ENCODE measurements at regions not wholly inside any gene's neighbourhood (a gene's known extent, or its start where the extent isn't known, plus 50 kb on each side); places are given as distances from the start of the nearest gene placed in this dataset.

DNA sequence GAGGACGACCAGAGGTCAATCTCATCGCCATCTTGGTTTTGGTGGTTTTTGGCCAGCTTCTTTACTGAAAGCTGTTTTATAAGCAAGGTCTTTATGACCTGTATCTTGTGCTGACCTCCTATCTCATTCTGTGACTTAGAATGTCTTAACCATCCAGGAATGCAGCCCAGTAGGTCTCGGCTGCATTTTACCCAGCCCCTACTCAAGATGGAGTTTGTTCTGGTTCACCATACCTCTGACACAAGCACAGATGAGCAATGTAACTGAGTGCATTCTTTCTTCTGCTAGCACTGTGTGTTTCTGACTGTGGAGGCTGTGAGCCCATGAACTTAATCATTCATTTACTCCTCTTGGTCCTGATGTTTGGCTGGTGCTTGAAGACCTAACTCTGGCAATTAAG, 794.5 kb upstream of the CELF2 start:
- DNase-seq (ENCODE audit: low read depth), result no peak
- no peak overlapping the region for H3K4me3 ChIP-seq (replicated peaks; ENCODE audit: low read depth, low read length)
- TF ChIP-seq, protein P1, sequence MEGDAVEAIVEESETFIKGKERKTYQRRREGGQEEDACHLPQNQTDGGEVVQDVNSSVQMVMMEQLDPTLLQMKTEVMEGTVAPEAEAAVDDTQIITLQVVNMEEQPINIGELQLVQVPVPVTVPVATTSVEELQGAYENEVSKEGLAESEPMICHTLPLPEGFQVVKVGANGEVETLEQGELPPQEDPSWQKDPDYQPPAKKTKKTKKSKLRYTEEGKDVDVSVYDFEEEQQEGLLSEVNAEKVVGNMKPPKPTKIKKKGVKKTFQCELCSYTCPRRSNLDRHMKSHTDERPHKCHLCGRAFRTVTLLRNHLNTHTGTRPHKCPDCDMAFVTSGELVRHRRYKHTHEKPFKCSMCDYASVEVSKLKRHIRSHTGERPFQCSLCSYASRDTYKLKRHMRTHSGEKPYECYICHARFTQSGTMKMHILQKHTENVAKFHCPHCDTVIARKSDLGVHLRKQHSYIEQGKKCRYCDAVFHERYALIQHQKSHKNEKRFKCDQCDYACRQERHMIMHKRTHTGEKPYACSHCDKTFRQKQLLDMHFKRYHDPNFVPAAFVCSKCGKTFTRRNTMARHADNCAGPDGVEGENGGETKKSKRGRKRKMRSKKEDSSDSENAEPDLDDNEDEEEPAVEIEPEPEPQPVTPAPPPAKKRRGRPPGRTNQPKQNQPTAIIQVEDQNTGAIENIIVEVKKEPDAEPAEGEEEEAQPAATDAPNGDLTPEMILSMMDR (IDR thresholded peaks at IDR 0.05; ENCODE audit: low read length, missing control alignments), result no peak

DNA sequence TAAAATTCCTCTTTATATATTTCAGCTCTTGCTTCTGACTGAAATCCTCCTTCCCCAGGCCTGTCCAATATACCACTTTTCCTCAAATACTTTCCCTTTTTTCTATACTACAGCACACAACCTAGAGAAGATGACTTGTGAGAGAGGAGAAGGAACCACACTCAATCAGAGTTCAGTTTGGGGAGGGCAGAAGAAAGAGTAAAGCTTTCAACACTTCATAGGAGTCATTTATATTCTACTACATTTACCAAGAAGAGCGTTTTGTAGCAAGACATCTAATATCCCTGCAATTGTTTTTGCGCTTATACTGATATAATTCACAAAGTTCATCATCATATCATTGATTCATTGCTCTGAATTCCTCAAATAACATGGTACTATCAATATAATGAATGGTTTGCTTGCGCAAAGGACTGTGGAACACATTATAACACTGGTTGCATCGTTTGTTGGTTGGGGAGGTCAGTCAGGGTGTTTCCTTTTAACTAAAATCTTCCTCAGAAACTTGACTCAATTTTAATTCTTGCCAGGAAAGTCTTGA, 792.5 kb upstream of the CELF2 start:
- TF ChIP-seq, protein P1 (IDR thresholded peaks at IDR 0.05; ENCODE audit: low read length, missing control alignments), result no peak
- no peak overlapping the region for H3K4me3 ChIP-seq (replicated peaks; ENCODE audit: low read depth, low read length)
- no peak for DNase-seq (ENCODE audit: low read depth)

DNA sequence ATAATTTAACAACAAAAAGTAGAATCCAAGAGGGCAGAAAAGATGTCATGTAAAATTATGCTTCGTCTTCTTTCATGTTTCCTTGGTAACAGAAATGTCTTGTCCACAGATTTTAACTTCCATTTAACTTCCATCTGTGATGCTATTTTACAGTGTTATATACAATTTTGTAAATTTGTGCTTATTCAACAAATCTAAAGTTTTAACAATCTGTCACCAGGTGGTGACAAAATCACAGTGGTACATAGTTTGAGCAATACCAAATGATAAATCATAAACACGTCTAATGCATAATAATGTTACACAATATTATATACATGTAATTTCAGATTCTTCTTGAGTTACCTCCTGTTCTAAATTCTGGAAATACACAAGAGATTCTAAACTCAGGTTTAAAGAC, 784.4 kb upstream of the CELF2 start:
- TF ChIP-seq, protein P1 (IDR thresholded peaks at IDR 0.05; ENCODE audit: low read length, missing control alignments), result no peak
- H3K4me3 ChIP-seq (replicated peaks; ENCODE audit: low read depth, low read length), result no peak overlapping the region
- DNase-seq (ENCODE audit: low read depth), result peak; percentile 30

DNA sequence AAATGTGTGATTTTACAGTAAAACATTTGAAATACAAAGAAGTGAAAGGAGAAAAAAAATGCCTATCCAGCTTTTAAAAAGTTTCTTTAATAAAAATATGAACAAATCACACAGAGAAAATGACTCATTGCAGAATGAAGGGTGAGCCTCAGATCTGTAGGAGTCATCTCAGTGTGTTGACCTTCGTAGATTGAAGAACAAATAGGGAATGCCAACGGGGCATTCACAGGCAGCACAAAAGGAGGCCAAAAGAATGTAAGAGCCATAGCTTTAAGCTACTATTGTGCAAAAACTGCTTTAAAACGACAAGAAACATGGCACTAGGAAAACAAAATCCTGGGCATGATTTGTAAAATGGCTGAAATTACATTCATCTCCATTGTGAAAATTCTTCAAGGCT, 782.7 kb upstream of the CELF2 start:
- DNase-seq (ENCODE audit: low read depth), result no peak
- no peak overlapping the region for H3K4me3 ChIP-seq (replicated peaks; ENCODE audit: low read depth, low read length)
- TF ChIP-seq, protein P1 (IDR thresholded peaks at IDR 0.05; ENCODE audit: low read length, missing control alignments), result no peak

DNA sequence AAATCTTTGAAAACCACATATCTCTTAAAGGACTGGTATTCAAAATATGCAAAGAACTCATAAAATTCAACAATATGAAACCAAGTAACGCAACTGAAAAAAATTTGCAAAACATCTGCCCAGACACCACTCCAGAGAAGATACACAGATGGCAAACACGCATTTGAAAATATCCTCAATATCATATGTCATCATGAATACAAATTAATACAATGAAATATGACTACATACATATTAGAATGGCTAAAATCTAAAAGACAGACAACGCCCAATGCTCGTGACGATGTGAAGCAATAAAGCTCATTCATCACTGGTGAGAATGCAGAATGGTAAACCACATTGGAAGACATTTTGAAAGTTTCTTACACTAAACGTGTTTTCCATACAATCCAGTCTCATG, 770.1 kb upstream of the CELF2 start:
- H3K4me3 ChIP-seq (replicated peaks; ENCODE audit: low read depth, low read length), result no peak overlapping the region
- no peak for DNase-seq (ENCODE audit: low read depth)
- TF ChIP-seq, protein P1 (IDR thresholded peaks at IDR 0.05; ENCODE audit: low read length, missing control alignments), result no peak

DNA sequence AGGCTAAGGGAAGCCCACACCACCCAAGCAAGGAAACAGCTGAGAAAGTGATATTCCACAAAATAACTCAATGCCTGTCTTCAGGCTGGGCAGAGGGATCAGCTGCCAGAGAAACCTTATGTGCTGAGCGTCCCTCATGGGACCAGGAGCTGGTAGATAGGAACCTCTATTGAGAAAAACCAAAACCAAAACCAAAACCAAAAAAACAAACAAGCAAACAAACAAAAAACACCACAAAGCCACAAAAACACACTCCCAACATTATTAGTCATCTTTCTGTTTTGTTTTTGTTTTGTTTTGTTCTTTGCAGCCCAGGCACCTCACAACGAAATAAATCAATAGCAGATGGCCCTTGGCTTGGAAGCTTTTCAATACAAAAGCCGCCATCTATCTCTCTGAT, 760.8 kb upstream of the CELF2 start:
- TF ChIP-seq, protein P1 (IDR thresholded peaks at IDR 0.05; ENCODE audit: low read length, missing control alignments), result no peak
- no peak overlapping the region for H3K4me3 ChIP-seq (replicated peaks; ENCODE audit: low read depth, low read length)
- no peak for DNase-seq (ENCODE audit: low read depth)

DNA sequence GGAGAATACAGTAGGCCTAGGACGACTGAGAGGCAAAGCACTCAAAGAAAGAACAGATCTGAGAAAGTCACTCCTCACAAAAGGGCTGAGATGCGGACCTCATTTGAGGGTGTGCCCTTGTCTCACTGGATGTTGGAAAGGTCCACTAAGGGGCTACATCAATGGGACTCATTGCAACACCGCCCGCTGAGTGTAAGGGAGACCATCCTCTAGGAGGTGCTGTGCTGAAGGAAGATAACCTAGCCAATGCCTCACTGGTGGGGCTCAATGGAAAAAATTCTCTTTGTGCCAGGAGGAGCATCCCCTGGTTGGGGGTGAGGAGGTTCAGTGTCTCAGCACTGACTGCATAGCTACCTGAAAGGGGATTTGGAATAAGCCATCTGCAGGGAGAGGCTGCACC, 758.7 kb upstream of the CELF2 start:
- H3K4me3 ChIP-seq (replicated peaks; ENCODE audit: low read depth, low read length), result no peak overlapping the region
- TF ChIP-seq, protein P1 (IDR thresholded peaks at IDR 0.05; ENCODE audit: low read length, missing control alignments), result no peak
- DNase-seq (ENCODE audit: low read depth), result no peak
